ENCODE measurements at regions not wholly inside any gene's neighbourhood (a gene's known extent, or its start where the extent isn't known, plus 50 kb on each side); places are given as distances from the start of the nearest gene placed in this dataset.

DNA sequence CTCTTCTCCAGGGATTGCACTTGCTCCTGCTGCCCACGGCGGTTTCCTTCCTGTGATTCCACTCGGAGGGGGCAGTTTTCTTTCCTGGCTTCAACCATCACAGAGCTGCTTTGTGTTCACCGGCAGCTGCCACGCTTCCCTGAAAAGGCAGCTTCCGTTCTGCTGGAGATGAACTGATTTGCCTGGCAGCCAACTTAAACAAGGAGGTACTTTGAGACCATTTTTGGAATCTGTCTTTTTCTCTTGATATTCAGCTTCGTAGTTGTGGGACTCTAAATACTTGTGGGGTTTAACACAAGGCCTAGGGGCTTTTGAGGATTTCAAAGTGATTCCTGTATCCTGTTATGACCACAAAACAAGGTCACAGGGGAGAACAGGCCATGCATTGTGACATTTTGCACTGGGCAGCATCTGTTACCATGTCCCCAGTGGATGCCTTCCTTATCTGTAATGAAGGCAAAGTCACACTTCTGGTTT, 192.0 kb downstream of the MTRR start:
- TF ChIP-seq SPI1 (IDR thresholded peaks at IDR 0.05; ENCODE audit: borderline replicate concordance, insufficient read depth, low read depth, low read length) (no peak), PAX5 (IDR thresholded peaks at IDR 0.05; ENCODE audit: borderline replicate concordance, low read depth, low read length) (no peak), ELK1 (IDR thresholded peaks at IDR 0.05; ENCODE audit: low read depth, low read length) (no peak), CTCF (IDR thresholded peaks at IDR 0.05 in 2 of 3, conservative IDR thresholded peaks at IDR 0.05 in 1 of 3; ENCODE audit: control insufficient read depth in 2 of 3, extremely low read depth in 1 of 3, insufficient read depth in 1 of 3, low read depth in 3 of 3, low read length in 3 of 3) (no peak), RAD21 (IDR thresholded peaks at IDR 0.05; ENCODE audit: insufficient read depth, low read depth, low read length) (no peak), ZNF274 (IDR thresholded peaks at IDR 0.05; ENCODE audit: insufficient read depth, insufficient read length) (no peak), POLR2A (IDR thresholded peaks at IDR 0.05; ENCODE audit: low read depth, low read length) (no peak), KDM1A (IDR thresholded peaks at IDR 0.05; ENCODE audit: borderline replicate concordance) (no peak), PAX8 (IDR thresholded peaks at IDR 0.05) (no peak)
- TF ChIP-seq, protein P1, sequence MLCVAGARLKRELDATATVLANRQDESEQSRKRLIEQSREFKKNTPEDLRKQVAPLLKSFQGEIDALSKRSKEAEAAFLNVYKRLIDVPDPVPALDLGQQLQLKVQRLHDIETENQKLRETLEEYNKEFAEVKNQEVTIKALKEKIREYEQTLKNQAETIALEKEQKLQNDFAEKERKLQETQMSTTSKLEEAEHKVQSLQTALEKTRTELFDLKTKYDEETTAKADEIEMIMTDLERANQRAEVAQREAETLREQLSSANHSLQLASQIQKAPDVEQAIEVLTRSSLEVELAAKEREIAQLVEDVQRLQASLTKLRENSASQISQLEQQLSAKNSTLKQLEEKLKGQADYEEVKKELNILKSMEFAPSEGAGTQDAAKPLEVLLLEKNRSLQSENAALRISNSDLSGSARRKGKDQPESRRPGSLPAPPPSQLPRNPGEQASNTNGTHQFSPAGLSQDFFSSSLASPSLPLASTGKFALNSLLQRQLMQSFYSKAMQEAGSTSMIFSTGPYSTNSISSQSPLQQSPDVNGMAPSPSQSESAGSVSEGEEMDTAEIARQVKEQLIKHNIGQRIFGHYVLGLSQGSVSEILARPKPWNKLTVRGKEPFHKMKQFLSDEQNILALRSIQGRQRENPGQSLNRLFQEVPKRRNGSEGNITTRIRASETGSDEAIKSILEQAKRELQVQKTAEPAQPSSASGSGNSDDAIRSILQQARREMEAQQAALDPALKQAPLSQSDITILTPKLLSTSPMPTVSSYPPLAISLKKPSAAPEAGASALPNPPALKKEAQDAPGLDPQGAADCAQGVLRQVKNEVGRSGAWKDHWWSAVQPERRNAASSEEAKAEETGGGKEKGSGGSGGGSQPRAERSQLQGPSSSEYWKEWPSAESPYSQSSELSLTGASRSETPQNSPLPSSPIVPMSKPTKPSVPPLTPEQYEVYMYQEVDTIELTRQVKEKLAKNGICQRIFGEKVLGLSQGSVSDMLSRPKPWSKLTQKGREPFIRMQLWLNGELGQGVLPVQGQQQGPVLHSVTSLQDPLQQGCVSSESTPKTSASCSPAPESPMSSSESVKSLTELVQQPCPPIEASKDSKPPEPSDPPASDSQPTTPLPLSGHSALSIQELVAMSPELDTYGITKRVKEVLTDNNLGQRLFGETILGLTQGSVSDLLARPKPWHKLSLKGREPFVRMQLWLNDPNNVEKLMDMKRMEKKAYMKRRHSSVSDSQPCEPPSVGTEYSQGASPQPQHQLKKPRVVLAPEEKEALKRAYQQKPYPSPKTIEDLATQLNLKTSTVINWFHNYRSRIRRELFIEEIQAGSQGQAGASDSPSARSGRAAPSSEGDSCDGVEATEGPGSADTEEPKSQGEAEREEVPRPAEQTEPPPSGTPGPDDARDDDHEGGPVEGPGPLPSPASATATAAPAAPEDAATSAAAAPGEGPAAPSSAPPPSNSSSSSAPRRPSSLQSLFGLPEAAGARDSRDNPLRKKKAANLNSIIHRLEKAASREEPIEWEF (IDR thresholded peaks at IDR 0.05; ENCODE audit: insufficient replicate concordance, low read depth, low read length): no peak

Measured in GM12878 (cell line).